ENCODE measurements at regions not wholly inside any gene's neighbourhood (a gene's known extent, or its start where the extent isn't known, plus 50 kb on each side); places are given as distances from the start of the nearest gene placed in this dataset.

DNA sequence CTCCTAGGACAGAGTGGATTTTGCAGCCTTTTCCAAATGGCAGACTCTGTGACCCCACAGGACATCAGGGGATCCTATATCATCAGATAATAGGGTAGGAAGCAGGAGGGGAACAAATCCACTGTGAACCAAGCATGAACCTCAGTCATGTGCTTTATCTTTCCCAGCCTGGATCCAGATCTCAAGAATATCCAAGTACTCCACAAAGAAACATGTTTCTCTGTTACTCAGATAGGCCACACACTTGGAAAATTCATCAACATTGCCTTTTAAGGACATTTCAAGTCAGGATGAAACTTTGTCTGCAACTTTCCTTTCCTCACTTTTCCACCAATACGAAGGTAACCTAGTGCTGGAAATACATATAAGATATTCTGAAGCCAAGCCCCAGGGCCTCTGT is 85.8 kb downstream of the RDH14 start:
- DNase-seq (ENCODE audit: low read depth): peak; percentile 44
- H3K4me3 ChIP-seq (ENCODE audit: control insufficient read depth, low read depth, low read length): no peak overlapping the region
- TF ChIP-seq, protein P1, sequence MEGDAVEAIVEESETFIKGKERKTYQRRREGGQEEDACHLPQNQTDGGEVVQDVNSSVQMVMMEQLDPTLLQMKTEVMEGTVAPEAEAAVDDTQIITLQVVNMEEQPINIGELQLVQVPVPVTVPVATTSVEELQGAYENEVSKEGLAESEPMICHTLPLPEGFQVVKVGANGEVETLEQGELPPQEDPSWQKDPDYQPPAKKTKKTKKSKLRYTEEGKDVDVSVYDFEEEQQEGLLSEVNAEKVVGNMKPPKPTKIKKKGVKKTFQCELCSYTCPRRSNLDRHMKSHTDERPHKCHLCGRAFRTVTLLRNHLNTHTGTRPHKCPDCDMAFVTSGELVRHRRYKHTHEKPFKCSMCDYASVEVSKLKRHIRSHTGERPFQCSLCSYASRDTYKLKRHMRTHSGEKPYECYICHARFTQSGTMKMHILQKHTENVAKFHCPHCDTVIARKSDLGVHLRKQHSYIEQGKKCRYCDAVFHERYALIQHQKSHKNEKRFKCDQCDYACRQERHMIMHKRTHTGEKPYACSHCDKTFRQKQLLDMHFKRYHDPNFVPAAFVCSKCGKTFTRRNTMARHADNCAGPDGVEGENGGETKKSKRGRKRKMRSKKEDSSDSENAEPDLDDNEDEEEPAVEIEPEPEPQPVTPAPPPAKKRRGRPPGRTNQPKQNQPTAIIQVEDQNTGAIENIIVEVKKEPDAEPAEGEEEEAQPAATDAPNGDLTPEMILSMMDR (conservative IDR thresholded peaks at IDR 0.05; ENCODE audit: control insufficient read depth, insufficient read depth, low read depth, low read length): no peak

DNA sequence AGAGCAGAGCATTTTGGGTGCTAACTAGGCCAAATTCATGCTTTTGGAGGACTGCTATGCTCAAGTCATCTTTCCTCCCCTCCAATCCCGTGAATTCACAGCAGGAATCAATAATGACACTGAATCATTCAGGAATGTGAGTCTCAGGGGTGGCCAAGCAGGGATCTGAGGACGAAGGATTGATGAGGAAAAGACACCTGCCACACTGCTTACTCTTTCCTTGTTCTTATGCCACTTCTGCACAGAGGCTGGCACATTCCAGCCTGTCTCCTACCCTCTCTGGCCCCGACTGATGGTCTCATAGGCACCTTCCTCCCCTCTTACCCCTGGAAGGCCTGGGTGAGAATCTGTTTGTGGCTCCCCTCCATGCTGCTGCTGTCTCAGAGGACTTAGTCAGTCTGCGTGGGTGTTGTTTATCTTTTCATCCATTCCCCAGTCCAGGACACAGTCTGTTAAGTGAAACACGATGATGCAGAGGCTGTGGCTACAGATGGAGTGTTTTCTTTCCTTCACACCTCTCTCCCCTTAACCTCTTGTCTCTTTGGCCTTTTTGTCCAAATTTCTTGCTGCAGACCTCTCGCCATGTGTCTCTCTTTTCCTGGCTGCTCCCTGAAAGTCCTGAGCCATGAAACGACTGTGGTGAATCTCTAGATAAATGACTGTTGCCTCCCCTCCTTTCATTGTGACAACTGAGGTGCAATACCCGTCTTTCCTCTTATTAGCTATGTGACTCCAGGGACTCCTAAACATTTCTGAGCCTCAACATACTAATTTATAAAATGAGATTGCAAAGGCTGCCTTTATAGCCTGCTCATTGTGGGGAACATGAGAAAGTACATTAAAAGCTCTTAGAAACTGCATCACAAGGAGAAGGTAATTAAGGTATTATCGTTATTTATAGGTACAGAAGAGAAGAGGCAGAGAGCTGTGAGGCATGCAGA is 86.9 kb downstream of the RDH14 start:
- no peak overlapping the region for H3K4me3 ChIP-seq (ENCODE audit: control insufficient read depth, low read depth, low read length)
- DNase-seq (ENCODE audit: low read depth): peak; percentile 99
- TF ChIP-seq, protein P1 (conservative IDR thresholded peaks at IDR 0.05; ENCODE audit: control insufficient read depth, insufficient read depth, low read depth, low read length): no peak

DNA sequence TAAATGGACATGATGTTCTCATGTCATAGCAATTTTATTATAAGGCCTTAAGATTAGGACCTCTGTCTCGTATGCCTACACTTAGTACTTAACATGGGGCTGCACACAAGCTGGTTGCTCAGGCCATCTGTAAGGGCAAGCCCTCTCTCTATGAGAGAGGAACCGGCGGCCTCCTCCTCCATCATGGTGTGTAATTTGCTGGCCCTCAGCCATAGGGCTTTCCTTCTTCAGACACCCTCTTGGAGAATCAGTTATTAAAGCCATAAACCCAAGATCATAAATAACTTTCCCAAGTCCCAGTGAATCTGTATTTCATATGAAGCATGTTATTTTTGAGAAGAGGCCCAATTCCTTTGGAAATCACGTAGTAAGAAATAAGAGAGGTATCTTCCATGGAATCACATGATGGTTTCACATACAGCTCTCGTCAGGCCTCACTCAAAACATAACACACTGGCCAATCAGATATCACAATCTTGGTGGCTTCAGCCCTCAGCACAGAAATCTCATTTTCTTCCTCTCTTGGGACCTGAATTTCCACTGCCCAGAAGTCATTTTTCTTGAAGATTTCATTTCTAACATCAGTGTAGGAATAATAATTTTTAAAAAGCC is 92.6 kb downstream of the RDH14 start:
- TF ChIP-seq, protein P1 (conservative IDR thresholded peaks at IDR 0.05; ENCODE audit: control insufficient read depth, insufficient read depth, low read depth, low read length): no peak
- DNase-seq (ENCODE audit: low read depth): peak; percentile 20
- H3K4me3 ChIP-seq (ENCODE audit: control insufficient read depth, low read depth, low read length): no peak overlapping the region

DNA sequence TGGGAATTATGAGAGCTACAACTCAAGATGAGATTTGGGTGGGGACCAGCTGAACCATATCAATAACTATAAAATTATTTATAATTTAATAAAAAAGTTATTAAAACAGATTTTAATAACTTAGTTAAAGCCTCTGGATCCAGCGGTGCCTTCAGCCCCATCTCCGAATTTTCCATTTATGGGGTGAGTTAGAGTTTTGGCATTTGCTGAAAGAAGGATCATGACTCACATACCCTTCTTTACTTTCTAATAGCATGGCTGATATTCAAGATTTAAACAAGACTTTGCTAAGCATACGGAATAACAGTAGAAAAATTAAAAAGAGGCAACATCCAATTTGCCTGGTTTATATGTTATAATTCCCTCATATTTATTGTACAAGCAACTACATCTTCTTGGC is 94.5 kb downstream of the RDH14 start:
- TF ChIP-seq, protein P1 (conservative IDR thresholded peaks at IDR 0.05; ENCODE audit: control insufficient read depth, insufficient read depth, low read depth, low read length): no peak
- peak; percentile 46 for DNase-seq (ENCODE audit: low read depth)

DNA sequence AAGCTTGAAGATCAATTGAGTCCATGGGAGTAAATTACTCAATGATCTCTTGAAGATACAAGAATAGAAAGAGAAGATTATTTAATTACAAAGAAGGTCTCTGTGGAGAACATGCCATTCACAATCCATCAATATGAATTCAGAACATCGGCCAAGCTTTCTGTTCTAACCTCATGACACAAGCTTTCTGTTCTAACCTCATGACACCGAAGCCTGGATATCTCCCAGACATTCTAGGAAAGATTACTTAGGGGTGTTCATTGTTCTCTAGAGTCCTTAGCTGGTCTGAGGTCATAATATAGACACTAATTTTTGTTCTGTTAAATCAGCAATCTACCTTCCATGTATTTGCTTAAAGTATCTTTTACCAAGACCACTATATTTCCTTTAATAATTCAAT is 95.5 kb downstream of the RDH14 start:
- TF ChIP-seq, protein P1 (conservative IDR thresholded peaks at IDR 0.05; ENCODE audit: control insufficient read depth, insufficient read depth, low read depth, low read length): no peak
- peak; percentile 38 for DNase-seq (ENCODE audit: low read depth)
- no peak overlapping the region for H3K4me3 ChIP-seq (ENCODE audit: control insufficient read depth, low read depth, low read length)

More for the DNA sequence above, 94.5 kb downstream of the RDH14 start:
- no peak overlapping the region for H3K4me3 ChIP-seq (ENCODE audit: control insufficient read depth, low read depth, low read length)

DNA sequence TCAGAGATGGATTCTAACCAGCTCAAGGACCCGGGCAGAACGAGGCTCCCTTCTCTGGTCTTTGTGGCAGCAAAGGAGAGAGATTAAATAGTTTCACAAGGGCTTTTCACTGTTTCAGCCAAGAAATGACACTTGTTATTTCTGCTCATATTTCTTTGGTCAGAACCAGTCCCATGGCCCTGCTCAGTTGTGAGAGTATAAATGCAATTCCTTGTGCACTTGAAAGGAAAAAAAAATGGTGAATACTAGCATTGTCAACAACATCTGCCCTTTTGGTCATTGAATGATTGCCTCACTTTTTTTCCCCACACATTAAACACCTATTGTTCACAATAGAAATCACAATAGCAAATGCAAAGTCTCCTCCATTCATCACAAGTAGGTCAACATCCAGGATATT is 104.4 kb downstream of the RDH14 start:
- TF ChIP-seq, protein P1 (conservative IDR thresholded peaks at IDR 0.05; ENCODE audit: control insufficient read depth, insufficient read depth, low read depth, low read length): no peak
- no peak overlapping the region for H3K4me3 ChIP-seq (ENCODE audit: control insufficient read depth, low read depth, low read length)
- no peak for DNase-seq (ENCODE audit: low read depth)

Data from fibroblast of mammary gland (primary cell).